ENCODE measurements at regions not wholly inside any gene's neighbourhood (a gene's known extent, or its start where the extent isn't known, plus 50 kb on each side); places are given as distances from the start of the nearest gene placed in this dataset.
"Not testable (repeated sequence)": the region's sequence is repeated elsewhere in the genome, so short reads cannot be mapped to it uniquely, and the experiment has no call there.

GRCh38 chr6:16995511-16996250 is 106.2 kb upstream of the STMND1 start:
- TF ChIP-seq EZH2 (IDR thresholded peaks at IDR 0.05; ENCODE audit: borderline replicate concordance, low read depth, low read length, severe bottlenecking), result no peak
- TF ChIP-seq CTCF (IDR thresholded peaks at IDR 0.05; ENCODE audit: borderline replicate concordance, extremely low read depth, low read length, poor library complexity, severe bottlenecking), result no peak
- Histone ChIP-seq H3K79me2 (ENCODE audit: insufficient read depth, low read length) (no peaks in the 10 kb centered on the region), H3K9ac (ENCODE audit: low read depth, low read length) (no peak overlapping the region), H2AFZ (ENCODE audit: low read depth, low read length) (no peak overlapping the region), H3K36me3 (ENCODE audit: insufficient read depth, low read length) (no peaks in the 10 kb centered on the region), H3K4me3 (ENCODE audit: low read depth in 1 of 2, low read length in 2 of 2) (no peak overlapping the region), H3K4me2 (ENCODE audit: insufficient read depth, low read length) (no peak overlapping the region), H3K4me1 (ENCODE audit: insufficient read depth, low read length) (no peaks in the 10 kb centered on the region), H3K27me3 (ENCODE audit: insufficient read depth, low read length, poor library complexity) (no peaks in the 10 kb centered on the region), H4K20me1 (ENCODE audit: insufficient read depth, low read length) (no peaks in the 10 kb centered on the region), H3K9me3 (ENCODE audit: insufficient read depth, low read length, severe bottlenecking) (no peaks in the 10 kb centered on the region), H3K27ac (ENCODE audit: low read length) (no peak overlapping the region)
- no peak for ATAC-seq (ENCODE audit: insufficient read depth, low read depth)
- no peak for DNase-seq

- no peak overlapping the region for H3K27ac ChIP-seq (ENCODE audit: low read length)
- H3K9me3 ChIP-seq (ENCODE audit: insufficient read depth, low read length, severe bottlenecking), result peaks cover 3% of the 10 kb centered on the region
- TF ChIP-seq CTCF (IDR thresholded peaks at IDR 0.05; ENCODE audit: borderline replicate concordance, extremely low read depth, low read length, poor library complexity, severe bottlenecking), result no peak
- no peak for TF ChIP-seq EZH2 (IDR thresholded peaks at IDR 0.05; ENCODE audit: borderline replicate concordance, low read depth, low read length, severe bottlenecking)
- no peaks in the 10 kb centered on the region for H3K27me3 ChIP-seq (ENCODE audit: insufficient read depth, low read length, poor library complexity)
- no peaks in the 10 kb centered on the region for H3K36me3 ChIP-seq (ENCODE audit: insufficient read depth, low read length)
- DNase-seq (no peak), ATAC-seq (ENCODE audit: insufficient read depth, low read depth) (no peak)
- H4K20me1 ChIP-seq (ENCODE audit: insufficient read depth, low read length), result no peaks in the 10 kb centered on the region
- no peak overlapping the region for H3K4me2 ChIP-seq (ENCODE audit: insufficient read depth, low read length)
- H2AFZ ChIP-seq (ENCODE audit: low read depth, low read length), result no peak overlapping the region
- H3K9ac ChIP-seq (ENCODE audit: low read depth, low read length), result no peak overlapping the region
- no peaks in the 10 kb centered on the region for H3K4me1 ChIP-seq (ENCODE audit: insufficient read depth, low read length)
- H3K4me3 ChIP-seq (ENCODE audit: low read depth in 1 of 2, low read length in 2 of 2), result no peak overlapping the region
- H3K79me2 ChIP-seq (ENCODE audit: insufficient read depth, low read length), result no peaks in the 10 kb centered on the region
Measured at GRCh38 chr6:16993396-16993795, 108.5 kb upstream of the STMND1 start.

- H3K4me2 ChIP-seq (ENCODE audit: insufficient read depth, low read length), result no peak overlapping the region
- H3K4me3 ChIP-seq (ENCODE audit: low read depth in 1 of 2, low read length in 2 of 2), result no peak overlapping the region
- DNase-seq (no peak), ATAC-seq (ENCODE audit: insufficient read depth, low read depth) (no peak)
- no peak overlapping the region for H3K9ac ChIP-seq (ENCODE audit: low read depth, low read length)
- no peak overlapping the region for H2AFZ ChIP-seq (ENCODE audit: low read depth, low read length)
- TF ChIP-seq EZH2 (IDR thresholded peaks at IDR 0.05; ENCODE audit: borderline replicate concordance, low read depth, low read length, severe bottlenecking) (no peak), CTCF (IDR thresholded peaks at IDR 0.05; ENCODE audit: borderline replicate concordance, extremely low read depth, low read length, poor library complexity, severe bottlenecking) (no peak)
- H3K27ac ChIP-seq (ENCODE audit: low read length), result no peak overlapping the region
- H3K4me1 ChIP-seq (ENCODE audit: insufficient read depth, low read length), result no peaks in the 10 kb centered on the region
- no peaks in the 10 kb centered on the region for H3K36me3 ChIP-seq (ENCODE audit: insufficient read depth, low read length)
- no peaks in the 10 kb centered on the region for H3K79me2 ChIP-seq (ENCODE audit: insufficient read depth, low read length)
- H3K9me3 ChIP-seq (ENCODE audit: insufficient read depth, low read length, severe bottlenecking), result peaks cover 3% of the 10 kb centered on the region
- H4K20me1 ChIP-seq (ENCODE audit: insufficient read depth, low read length), result no peaks in the 10 kb centered on the region
- H3K27me3 ChIP-seq (ENCODE audit: insufficient read depth, low read length, poor library complexity), result no peaks in the 10 kb centered on the region
Measured at GRCh38 chr6:16991981-16992629, 109.7 kb upstream of the STMND1 start.

GRCh38 chr6:16989976-16990375 is 111.9 kb upstream of the STMND1 start:
- H3K4me3 ChIP-seq (ENCODE audit: low read depth in 1 of 2, low read length in 2 of 2); ATAC-seq (ENCODE audit: insufficient read depth, low read depth); H3K79me2 ChIP-seq (ENCODE audit: insufficient read depth, low read length); H3K4me1 ChIP-seq (ENCODE audit: insufficient read depth, low read length); H2AFZ ChIP-seq (ENCODE audit: low read depth, low read length); H3K4me2 ChIP-seq (ENCODE audit: insufficient read depth, low read length); H4K20me1 ChIP-seq (ENCODE audit: insufficient read depth, low read length); H3K9ac ChIP-seq (ENCODE audit: low read depth, low read length); H3K36me3 ChIP-seq (ENCODE audit: insufficient read depth, low read length); H3K27me3 ChIP-seq (ENCODE audit: insufficient read depth, low read length, poor library complexity); H3K9me3 ChIP-seq (ENCODE audit: insufficient read depth, low read length, severe bottlenecking); H3K27ac ChIP-seq (ENCODE audit: low read length); DNase-seq: not testable (repeated sequence)
